ENCODE measurements at regions not wholly inside any gene's neighbourhood (a gene's known extent, or its start where the extent isn't known, plus 50 kb on each side); places are given as distances from the start of the nearest gene placed in this dataset.

DNA sequence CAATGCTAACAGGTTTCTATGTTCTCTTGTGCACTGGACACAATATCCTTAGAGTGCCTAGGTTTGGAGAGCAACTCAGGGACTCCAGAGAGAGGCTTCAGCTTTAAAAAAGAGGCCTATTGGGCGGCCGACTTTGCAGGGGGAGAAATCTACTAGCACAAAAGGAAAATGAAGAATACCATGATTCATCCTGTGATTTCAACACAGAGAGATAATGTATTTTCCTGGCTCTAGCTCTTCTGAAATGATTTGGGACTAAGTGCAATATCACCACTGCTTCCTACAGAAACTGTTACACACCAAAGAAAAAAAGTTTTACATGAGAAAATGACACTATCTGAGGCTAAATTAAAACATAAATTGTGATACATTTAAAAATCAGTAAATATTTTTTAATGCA is 146.1 kb upstream of the TSLP start:
- TF ChIP-seq SUZ12 (IDR thresholded peaks at IDR 0.05; ENCODE audit: extremely low read depth, insufficient read depth, insufficient read length): no peak
- no peak for TF ChIP-seq YY1 (IDR thresholded peaks at IDR 0.05; ENCODE audit: insufficient read depth, insufficient read length)
- TF ChIP-seq ZNF274 (IDR thresholded peaks at IDR 0.05; ENCODE audit: low read depth, low read length): no peak
